Renal cortical epithelial cell (primary cell): ENCODE measurements at regions not wholly inside any gene's neighbourhood (a gene's known extent, or its start where the extent isn't known, plus 50 kb on each side); places are given as distances from the start of the nearest gene placed in this dataset.
"Not testable (repeated sequence)": the region's sequence is repeated elsewhere in the genome, so short reads cannot be mapped to it uniquely, and the experiment has no call there.

Experiments used
- DNase-seq: peaks from one replicate; pipeline ENCODE4 v3.0.0-alpha.2; 2011; ENCODE audit warnings: low read depth

- no peak for DNase-seq
Measured at GRCh38 chr22:26970809-26971394, 313.5 kb downstream of the MIAT start.

- no peak for DNase-seq
Measured at GRCh38 chr22:26972286-26972685, 314.9 kb downstream of the MIAT start.

- DNase-seq: not testable (repeated sequence)
Measured at GRCh38 chr22:26972915-26973314, 315.5 kb downstream of the MIAT start.

GRCh38 chr22:26974034-26974433, 316.6 kb downstream of the MIAT start:
- DNase-seq: no peak

GRCh38 chr22:26974914-26975803, 317.8 kb downstream of the MIAT start:
- peak; percentile 11 for DNase-seq

- DNase-seq: no peak
Measured at GRCh38 chr22:26975865-26976264, 318.5 kb downstream of the MIAT start.

GRCh38 chr22:26977741-26978376, 320.5 kb downstream of the MIAT start:
- no peak for DNase-seq

GRCh38 chr22:26979294-26979693, 321.9 kb downstream of the MIAT start:
- DNase-seq: no peak

- DNase-seq: no peak
Measured at GRCh38 chr22:26981111-26981510, 323.7 kb downstream of the MIAT start.

GRCh38 chr22:26981541-26981940, 324.2 kb downstream of the MIAT start:
- no peak for DNase-seq

- peak; percentile 11 for DNase-seq
Measured at GRCh38 chr22:26983311-26983710, 325.9 kb downstream of the MIAT start.

GRCh38 chr22:26985206-26985605, 327.8 kb downstream of the MIAT start:
- DNase-seq: no peak

- DNase-seq: peak; percentile 26
Measured at GRCh38 chr22:26985931-26986782, 328.8 kb downstream of the MIAT start.

- DNase-seq: no peak
Measured at GRCh38 chr22:26986884-26987283, 329.5 kb downstream of the MIAT start.

GRCh38 chr22:26990503-26991189, 333.3 kb downstream of the MIAT start:
- no peak for DNase-seq

GRCh38 chr22:26992556-26992955, 335.2 kb downstream of the MIAT start:
- DNase-seq: no peak

GRCh38 chr22:26993886-26994285, 336.5 kb downstream of the MIAT start:
- DNase-seq: no peak

GRCh38 chr22:26994801-26995200, 337.4 kb downstream of the MIAT start:
- DNase-seq: no peak

GRCh38 chr22:26995235-26995634, 337.8 kb downstream of the MIAT start:
- no peak for DNase-seq

GRCh38 chr22:26996154-26996553, 338.8 kb downstream of the MIAT start:
- DNase-seq: no peak

GRCh38 chr22:26998129-26998528, 340.7 kb downstream of the MIAT start:
- no peak for DNase-seq
